Dendritic cell treated with granulocyte-macrophage colony-stimulating factor and Interleukin-4, amounts not matched to agents 40 ng/mL and 50 ng/mL, for 4 days (primary cell): ENCODE measurements at regions not wholly inside any gene's neighbourhood (a gene's known extent, or its start where the extent isn't known, plus 50 kb on each side); places are given as distances from the start of the nearest gene placed in this dataset.
"Not testable (repeated sequence)": the region's sequence is repeated elsewhere in the genome, so short reads cannot be mapped to it uniquely, and the experiment has no call there.

ENCODE experiments used
- H3K27ac Mint-ChIP-seq: one replicate; pipeline ENCODE4 v1.8.0; 2022; ENCODE audit warnings: mild to moderate bottlenecking, mixed read lengths
- H3K27me3 Mint-ChIP-seq: one replicate; pipeline ENCODE4 v1.8.0; 2022; ENCODE audit warnings: mild to moderate bottlenecking, mixed read lengths
- H3K36me3 Mint-ChIP-seq: one replicate; pipeline ENCODE4 v1.8.0; 2022; ENCODE audit warnings: low read depth, mixed read lengths
- H3K4me1 Mint-ChIP-seq: one replicate; pipeline ENCODE4 v1.8.0; 2022; ENCODE audit warnings: low read depth, mixed read lengths
- H3K4me3 Mint-ChIP-seq: one replicate; pipeline ENCODE4 v1.8.0; 2022; ENCODE audit warnings: mild to moderate bottlenecking, moderate library complexity, mixed read lengths
- H3K9me3 Mint-ChIP-seq: one replicate; pipeline ENCODE4 v1.8.0; 2022; ENCODE audit warnings: mixed read lengths
- intact Hi-C: fragments of 100-400 bp; cut with micrococcal nuclease; formaldehyde crosslinking; loops from one replicate; pipeline ENCODE4 v1.15.0; 2022

DNA sequence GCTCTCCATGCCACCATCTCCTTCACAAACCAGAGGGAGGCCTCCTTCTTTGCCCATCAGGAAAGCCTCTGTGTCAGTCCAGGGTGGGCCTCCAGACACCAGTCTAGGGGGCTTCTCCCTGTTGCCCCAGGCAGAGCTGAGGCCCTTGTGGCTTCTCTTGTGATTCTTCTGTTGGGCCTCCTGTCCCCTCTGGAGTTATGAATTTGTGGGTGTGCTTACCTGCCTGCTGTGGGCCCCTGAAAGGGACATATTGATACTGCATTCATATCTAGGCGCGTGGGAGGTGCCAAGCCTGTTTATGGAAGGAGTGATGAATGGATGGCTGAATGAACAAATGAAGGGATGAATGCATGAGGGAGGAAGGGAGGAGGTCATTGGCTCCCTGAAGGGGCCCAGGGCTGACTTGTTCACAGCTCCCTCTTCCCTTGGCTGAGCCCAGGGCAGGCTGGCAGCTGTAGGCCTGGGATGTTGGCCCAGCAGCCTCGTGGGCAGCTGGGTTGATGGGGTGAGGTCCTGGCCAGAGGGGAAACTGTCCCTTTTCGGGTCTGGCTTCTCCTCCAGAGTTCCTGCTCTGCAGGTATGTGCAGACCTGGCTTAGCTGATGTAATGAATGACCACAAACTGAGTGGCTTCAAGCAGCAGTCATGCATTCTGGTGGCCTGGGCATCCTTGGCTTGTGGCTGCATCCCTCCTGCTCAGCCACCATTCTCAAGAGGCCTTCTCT lies 195.4 kb downstream of the GOLGA6L6 start:
- H3K36me3 Mint-ChIP-seq, result no peaks in the 10 kb centered on the region
- no peak overlapping the region for H3K4me3 Mint-ChIP-seq
- H3K27ac Mint-ChIP-seq, result no peak overlapping the region
- no peaks in the 10 kb centered on the region for H3K4me1 Mint-ChIP-seq
- no peaks in the 10 kb centered on the region for H3K9me3 Mint-ChIP-seq
- H3K27me3 Mint-ChIP-seq, result no peaks in the 10 kb centered on the region
- intact Hi-C loops, result no loop called here

- no peaks in the 10 kb centered on the region for H3K4me1 Mint-ChIP-seq
- no peaks in the 10 kb centered on the region for H3K9me3 Mint-ChIP-seq
- H3K27ac Mint-ChIP-seq, result no peak overlapping the region
- intact Hi-C loops, result no loop called here
- H3K36me3 Mint-ChIP-seq, result no peaks in the 10 kb centered on the region
- H3K4me3 Mint-ChIP-seq, result no peak overlapping the region
- no peaks in the 10 kb centered on the region for H3K27me3 Mint-ChIP-seq
These were observed 196.1 kb downstream of the GOLGA6L6 start for GRCh38 chr15:20345401-20345958.

DNA sequence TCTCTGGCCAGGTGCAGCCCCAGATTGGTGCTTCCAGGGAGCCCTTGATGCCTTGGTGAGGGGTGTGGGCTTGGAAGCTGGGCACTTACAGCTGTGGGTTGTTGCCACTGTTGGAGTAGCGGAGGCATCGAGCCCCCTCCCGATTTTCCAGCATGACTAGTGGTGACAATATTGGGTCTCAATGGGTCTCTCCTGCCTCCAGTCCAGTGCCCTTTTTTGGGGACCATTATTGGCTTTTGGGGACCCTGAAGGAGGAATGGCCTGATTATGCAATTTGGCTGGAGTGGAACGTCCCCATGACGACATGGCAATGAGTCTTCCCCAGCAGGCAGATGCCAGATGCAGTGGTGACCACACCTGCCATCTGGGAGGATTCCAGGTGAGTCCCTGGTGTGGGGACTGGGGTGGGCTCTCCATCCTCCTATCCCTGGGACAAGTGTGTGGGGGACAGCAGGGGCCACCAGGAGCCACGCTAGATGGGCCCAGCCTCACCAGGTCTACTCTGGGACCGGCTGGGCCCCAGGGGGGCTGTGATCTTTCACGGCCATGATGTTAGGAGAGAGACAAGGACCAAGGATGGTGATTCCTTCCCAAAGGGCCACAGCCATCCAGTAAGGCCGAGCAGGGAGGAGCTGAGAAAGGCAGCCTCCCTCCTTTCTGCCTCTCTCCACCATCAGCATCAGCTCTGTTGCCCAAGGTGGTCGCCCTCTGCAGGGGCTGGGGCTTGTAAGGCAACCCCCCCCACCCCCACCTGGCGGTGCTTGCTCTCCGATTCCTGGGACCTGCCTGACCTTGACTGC lies 196.8 kb downstream of the GOLGA6L6 start:
- intact Hi-C loops, result no loop called here
- H3K9me3 Mint-ChIP-seq, result no peaks in the 10 kb centered on the region
- no peak overlapping the region for H3K4me3 Mint-ChIP-seq

GRCh38 chr15:20343395-20344211 lies 198.0 kb downstream of the GOLGA6L6 start:
- H3K27ac Mint-ChIP-seq, H3K9me3 Mint-ChIP-seq, H3K36me3 Mint-ChIP-seq, H3K4me3 Mint-ChIP-seq, H3K4me1 Mint-ChIP-seq, H3K27me3 Mint-ChIP-seq, intact Hi-C loops: not testable (repeated sequence)

More for the DNA sequence above, 196.8 kb downstream of the GOLGA6L6 start:
- H3K27ac Mint-ChIP-seq, result no peak overlapping the region
- no peaks in the 10 kb centered on the region for H3K27me3 Mint-ChIP-seq
- H3K36me3 Mint-ChIP-seq, result no peaks in the 10 kb centered on the region
- no peaks in the 10 kb centered on the region for H3K4me1 Mint-ChIP-seq

DNA sequence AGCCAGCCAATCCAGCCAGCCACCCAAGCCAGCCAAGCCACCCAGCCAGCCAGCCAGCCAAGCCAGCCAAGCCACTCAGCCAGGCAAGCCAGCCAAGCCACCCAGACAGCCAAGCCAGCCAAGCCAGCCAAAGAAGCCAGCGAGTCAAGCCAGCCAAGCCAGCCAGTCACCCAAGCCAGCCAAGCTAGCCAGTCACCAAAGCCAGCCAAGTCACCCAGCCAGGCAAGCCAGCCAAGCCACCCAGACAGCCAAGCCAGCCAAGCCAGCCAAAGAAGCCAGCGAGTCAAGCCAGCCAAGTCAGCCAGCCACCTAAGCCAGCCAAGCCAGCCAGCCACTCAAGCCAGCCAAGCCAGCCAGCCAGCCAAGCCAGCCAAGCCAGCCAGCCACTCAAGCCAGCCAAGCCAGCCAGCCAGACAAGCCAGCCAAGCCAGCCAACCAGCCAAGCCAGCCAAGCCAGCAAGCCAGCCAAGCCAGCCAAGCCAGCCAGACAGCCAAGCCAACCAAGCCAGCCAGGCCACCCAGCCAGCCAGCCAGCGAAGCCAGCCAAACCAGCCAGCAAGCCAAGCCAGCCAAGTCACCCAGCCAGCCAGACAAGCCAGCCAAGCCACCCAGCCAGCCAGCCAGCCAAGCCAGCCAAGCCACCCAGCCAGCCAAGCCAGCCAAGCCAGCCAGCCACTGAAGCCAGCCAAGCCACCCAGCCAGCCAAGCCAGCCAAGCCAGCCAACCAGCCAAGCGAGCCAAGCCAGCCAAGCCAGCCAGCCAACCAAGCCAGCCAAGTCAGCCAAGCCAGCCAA lies 198.8 kb downstream of the GOLGA6L6 start:
- H3K36me3 Mint-ChIP-seq, H3K27ac Mint-ChIP-seq, H3K9me3 Mint-ChIP-seq, H3K4me1 Mint-ChIP-seq, H3K27me3 Mint-ChIP-seq, H3K4me3 Mint-ChIP-seq, intact Hi-C loops: not testable (repeated sequence)

- Mint-ChIP-seq H3K4me3 (no peak overlapping the region), H3K27ac (no peak overlapping the region), H3K9me3 (peaks cover 4% of the 10 kb centered on the region), H3K27me3 (no peaks in the 10 kb centered on the region), H3K4me1 (no peaks in the 10 kb centered on the region), H3K36me3 (no peaks in the 10 kb centered on the region)
- intact Hi-C loops, result no loop called here
These were observed 199.5 kb downstream of the GOLGA6L6 start for GRCh38 chr15:20341901-20342600.

DNA sequence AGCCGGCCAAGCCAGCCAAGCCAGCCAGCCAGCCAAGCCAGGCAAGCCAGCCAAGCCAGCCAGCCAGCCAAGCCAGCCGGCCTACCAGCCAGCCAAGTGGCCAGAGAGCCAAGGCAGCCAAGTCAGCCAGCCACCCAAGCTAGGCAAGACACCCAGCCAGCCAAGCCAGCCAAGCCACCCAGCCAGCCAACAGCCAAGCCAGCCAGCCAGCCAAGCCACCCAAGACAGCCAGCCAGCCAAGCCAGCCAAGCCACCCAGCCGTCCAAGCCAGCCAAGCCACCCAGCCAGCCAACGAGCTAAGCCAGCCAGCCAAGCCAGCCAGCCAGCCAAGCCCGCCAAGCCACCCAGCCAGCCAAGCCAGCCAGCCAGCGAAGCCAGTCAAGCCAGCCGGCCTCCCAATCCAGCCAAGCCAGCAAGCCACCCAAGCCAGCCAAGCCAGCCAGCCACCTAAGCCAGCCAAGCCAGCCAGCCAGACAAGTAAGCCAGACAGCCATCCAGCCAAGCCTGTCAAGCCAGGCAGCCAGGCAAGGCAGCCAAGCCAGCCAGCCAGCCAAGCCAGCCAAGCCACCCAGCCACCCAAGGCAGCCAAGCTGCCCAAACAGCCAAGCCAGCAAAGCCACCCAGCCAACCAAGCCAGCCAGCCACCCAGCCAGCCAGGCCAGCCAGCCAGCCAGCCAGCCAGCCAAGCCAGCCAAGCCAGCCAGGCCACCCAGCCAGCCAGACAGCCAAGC lies 200.5 kb downstream of the GOLGA6L6 start:
- H3K4me3 Mint-ChIP-seq, result no peak overlapping the region
- peaks cover 8% of the 10 kb centered on the region for H3K9me3 Mint-ChIP-seq
- no peak overlapping the region for H3K27ac Mint-ChIP-seq
- intact Hi-C loops, result no loop called here
- no peaks in the 10 kb centered on the region for H3K4me1 Mint-ChIP-seq
- H3K27me3 Mint-ChIP-seq, result no peaks in the 10 kb centered on the region
- no peaks in the 10 kb centered on the region for H3K36me3 Mint-ChIP-seq

GRCh38 chr15:20340331-20340811 lies 201.2 kb downstream of the GOLGA6L6 start:
- Mint-ChIP-seq H3K4me1 (no peaks in the 10 kb centered on the region), H3K36me3 (no peaks in the 10 kb centered on the region), H3K4me3 (no peak overlapping the region), H3K27ac (no peak overlapping the region), H3K27me3 (no peaks in the 10 kb centered on the region), H3K9me3 (peaks cover 8% of the 10 kb centered on the region)
- intact Hi-C loops, result no loop called here

DNA sequence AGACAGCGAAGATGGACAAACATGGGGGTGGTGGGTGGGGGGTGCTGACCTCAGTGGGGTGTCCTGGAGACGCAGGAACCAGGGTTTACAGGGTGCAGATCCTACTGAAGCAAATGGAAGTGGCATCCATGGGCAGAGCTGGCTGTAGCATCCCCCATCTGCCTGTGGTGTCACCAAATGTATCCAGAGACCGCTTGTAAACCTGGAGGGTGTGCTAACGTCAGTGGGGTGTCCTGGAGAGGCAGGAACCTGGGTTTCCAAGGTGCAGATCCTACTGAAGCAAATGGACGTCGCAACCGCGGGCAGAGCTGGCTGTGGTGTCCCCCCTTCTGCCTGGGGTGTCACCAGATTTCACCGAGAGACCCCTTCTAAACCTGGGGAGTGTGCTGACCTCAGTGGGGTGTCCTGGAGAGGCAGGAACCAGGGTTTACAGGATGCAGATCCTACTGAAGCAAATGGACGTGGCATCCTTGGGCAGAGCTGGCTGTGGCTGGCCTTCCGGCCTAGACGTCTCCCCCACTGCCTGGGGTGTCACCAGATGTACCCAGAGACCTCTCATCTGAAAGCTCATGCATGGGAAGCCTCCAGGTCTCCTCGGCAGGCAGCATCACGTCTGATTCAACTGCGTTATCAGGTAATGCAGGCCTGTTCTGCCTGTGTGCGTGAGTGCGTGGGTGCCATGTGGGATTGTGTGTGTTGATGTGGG lies 202.4 kb downstream of the GOLGA6L6 start:
- H3K9me3 Mint-ChIP-seq, H3K36me3 Mint-ChIP-seq, H3K27ac Mint-ChIP-seq, H3K27me3 Mint-ChIP-seq, H3K4me3 Mint-ChIP-seq, H3K4me1 Mint-ChIP-seq, intact Hi-C loops: not testable (repeated sequence)

DNA sequence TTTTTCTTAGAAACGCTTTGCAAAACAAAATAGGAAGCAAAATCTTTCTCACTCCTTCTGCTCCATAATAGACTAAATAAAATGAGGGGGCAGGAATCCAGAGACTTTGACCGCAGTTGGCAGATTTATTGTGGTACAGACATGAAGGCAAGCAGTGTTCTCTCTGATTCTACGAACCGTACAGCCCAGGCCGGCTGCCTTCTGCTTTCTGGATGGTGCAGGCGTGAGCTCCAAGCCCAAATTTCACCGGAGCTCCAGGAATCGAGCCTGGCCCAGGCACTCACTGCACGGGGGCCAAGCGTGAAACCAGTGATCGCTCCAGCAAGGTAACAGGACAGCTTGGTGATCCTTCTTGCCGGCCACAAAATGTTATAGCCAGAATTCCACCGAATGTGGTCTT lies 202.9 kb downstream of the GOLGA6L6 start:
- H3K4me3 Mint-ChIP-seq, H3K36me3 Mint-ChIP-seq, H3K27ac Mint-ChIP-seq, H3K9me3 Mint-ChIP-seq, intact Hi-C loops, H3K27me3 Mint-ChIP-seq, H3K4me1 Mint-ChIP-seq: not testable (repeated sequence)

- H3K4me3 Mint-ChIP-seq, intact Hi-C loops, H3K4me1 Mint-ChIP-seq, H3K36me3 Mint-ChIP-seq, H3K27ac Mint-ChIP-seq, H3K27me3 Mint-ChIP-seq, H3K9me3 Mint-ChIP-seq: not testable (repeated sequence)
These were observed 204.4 kb downstream of the GOLGA6L6 start for GRCh38 chr15:20337238-20337637.

- H3K4me1 Mint-ChIP-seq, H3K27me3 Mint-ChIP-seq, H3K9me3 Mint-ChIP-seq, H3K27ac Mint-ChIP-seq, intact Hi-C loops, H3K36me3 Mint-ChIP-seq, H3K4me3 Mint-ChIP-seq: not testable (repeated sequence)
These were observed 207.1 kb downstream of the GOLGA6L6 start for GRCh38 chr15:20334451-20334850.
